Left lung (tissue), 4 donors: ENCODE measurements at regions not wholly inside any gene's neighbourhood (a gene's known extent, or its start where the extent isn't known, plus 50 kb on each side); places are given as distances from the start of the nearest gene placed in this dataset.
"Not testable (repeated sequence)": the region's sequence is repeated elsewhere in the genome, so short reads cannot be mapped to it uniquely, and the experiment has no call there.

Source experiments
- ATAC-seq: fragments of 200-7000 bp; cut with Tn5 transposase; one replicate; pipeline ENCODE4 v1.9.1; 2020; ENCODE audit warnings: moderate library complexity
- DNase-seq, 4 donors: peaks; one replicate each; pipeline ENCODE4 v3.0.0-alpha.2; 2013 to 2020
- H3K27ac ChIP-seq, 2 donors: fragments of 200-600 bp; sonication (generic) in 1 of 2; one replicate each; pipeline versions ENCODE4 v1.5.0 to v1.8.0; 2020 to 2021
- H3K27me3 ChIP-seq, 2 donors: fragments of 200-600 bp; sonication (generic) in 1 of 2; one replicate each; pipeline versions ENCODE4 v1.5.0 to v1.8.0; 2020 to 2021
- H3K36me3 ChIP-seq, 2 donors: fragments of 200-600 bp; sonication (generic) in 1 of 2; one replicate each; pipeline versions ENCODE4 v1.5.0 to v1.8.0; 2020 to 2021
- H3K4me1 ChIP-seq, 2 donors: fragments of 200-600 bp; one replicate each; pipeline ENCODE4 v1.8.0; 2021
- H3K4me3 ChIP-seq, 2 donors: fragments of 200-600 bp; sonication (generic) in 1 of 2; one replicate each; pipeline versions ENCODE4 v1.5.0 to v1.8.0; 2020 to 2021; ENCODE audit warnings: mild to moderate bottlenecking in 1 of 2
- H3K9me3 ChIP-seq, 2 donors: fragments of 200-600 bp; sonication (generic) in 1 of 2; one replicate each; pipeline versions ENCODE4 v1.5.0 to v1.8.0; 2020 to 2021
- CTCF ChIP-seq, 2 donors: fragments of 200-600 bp; sonication (generic) in 1 of 2; IDR thresholded peaks; one replicate each; pipeline versions ENCODE4 v1.5.0 to v1.8.0; 2021; ENCODE audit warnings: antibody characterized with exemption in 2 of 2
- intact Hi-C, 2 donors: fragments of 100-400 bp; cut with DNase I; formaldehyde crosslinking; loops; one replicate each; pipeline versions ENCODE4 v1.11.2 to v1.14.2; 2022
- donor health status: DM: no; HTN: yes; CAD: no.
- donor health status: DM: no; HTN: no; CAD: no.

DNA sequence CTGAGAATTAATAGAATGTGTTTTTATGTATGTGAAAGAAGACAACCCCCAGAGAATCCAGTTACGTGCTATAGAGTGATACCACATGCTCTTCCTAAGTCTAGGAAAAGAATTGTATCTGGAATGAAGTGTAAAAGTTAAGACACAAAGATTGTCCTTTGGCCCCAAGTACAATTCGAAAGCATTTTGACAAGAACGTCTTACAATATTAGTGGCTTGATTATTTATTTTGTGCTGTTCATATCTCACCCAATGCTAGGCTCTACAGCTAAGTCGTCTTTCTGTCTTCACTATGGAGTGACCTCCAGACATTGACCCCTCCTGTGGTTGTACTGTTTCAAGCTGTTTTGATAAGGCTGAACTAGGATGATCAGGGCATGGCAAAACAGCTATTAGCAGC, 345.7 kb upstream of the C2CD4B start:
- Histone ChIP-seq H3K36me3 (no peaks in the 10 kb centered on the region), H3K27me3 (no peaks in the 10 kb centered on the region), H3K4me3 (no peak overlapping the region), H3K9me3 (no peaks in the 10 kb centered on the region), H3K4me1 (peaks cover 10 to 11% of the 10 kb centered on the region in 2 donors), H3K27ac (no peak overlapping the region)
- ATAC-seq, result no peak
- intact Hi-C loops, result no loop called here
- TF ChIP-seq CTCF (IDR thresholded peaks at IDR 0.05), result no peak
- DNase-seq, result peak in 2 of 4 donors; percentile 43 to 58

DNA sequence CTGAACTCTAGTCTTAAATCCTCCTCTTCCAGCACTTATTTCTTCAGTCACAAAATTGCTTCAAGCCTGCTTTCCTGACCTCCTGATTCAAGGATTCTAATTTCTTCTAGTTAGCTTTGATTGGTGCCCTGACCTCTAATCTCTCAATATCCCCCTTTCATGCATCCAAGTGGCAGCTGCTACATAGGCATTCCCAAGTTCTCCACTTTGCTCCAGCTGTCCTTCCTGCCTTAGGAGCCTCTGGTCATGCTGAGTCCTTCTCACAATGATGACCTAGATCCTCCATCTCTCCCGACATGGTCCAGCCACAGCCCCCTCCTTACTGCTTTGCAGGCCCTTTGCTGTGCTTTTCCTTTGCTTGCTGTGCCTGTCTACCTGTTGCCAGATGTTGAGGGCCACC, 347.8 kb upstream of the C2CD4B start:
- no peak for TF ChIP-seq CTCF (IDR thresholded peaks at IDR 0.05)
- Histone ChIP-seq H3K9me3 (no peaks in the 10 kb centered on the region), H3K36me3 (no peaks in the 10 kb centered on the region), H3K4me3 (no peak overlapping the region), H3K27me3 (no peaks in the 10 kb centered on the region), H3K4me1 (no peaks in the 10 kb centered on the region), H3K27ac (no peak overlapping the region)
- intact Hi-C loops, result no loop called here
- DNase-seq (no peak), ATAC-seq (no peak)

- H3K27me3 ChIP-seq, result no peaks in the 10 kb centered on the region
- ATAC-seq (no peak), DNase-seq (no peak)
- H3K27ac ChIP-seq, result no peak overlapping the region
- no peaks in the 10 kb centered on the region for H3K4me1 ChIP-seq
- H3K4me3 ChIP-seq, result no peak overlapping the region
- no peaks in the 10 kb centered on the region for H3K36me3 ChIP-seq
- intact Hi-C loops, result no loop called here
- no peak for TF ChIP-seq CTCF (IDR thresholded peaks at IDR 0.05)
- no peaks in the 10 kb centered on the region for H3K9me3 ChIP-seq
Observed at GRCh38 chr15:62513893-62514292, 348.8 kb upstream of the C2CD4B start.

DNA sequence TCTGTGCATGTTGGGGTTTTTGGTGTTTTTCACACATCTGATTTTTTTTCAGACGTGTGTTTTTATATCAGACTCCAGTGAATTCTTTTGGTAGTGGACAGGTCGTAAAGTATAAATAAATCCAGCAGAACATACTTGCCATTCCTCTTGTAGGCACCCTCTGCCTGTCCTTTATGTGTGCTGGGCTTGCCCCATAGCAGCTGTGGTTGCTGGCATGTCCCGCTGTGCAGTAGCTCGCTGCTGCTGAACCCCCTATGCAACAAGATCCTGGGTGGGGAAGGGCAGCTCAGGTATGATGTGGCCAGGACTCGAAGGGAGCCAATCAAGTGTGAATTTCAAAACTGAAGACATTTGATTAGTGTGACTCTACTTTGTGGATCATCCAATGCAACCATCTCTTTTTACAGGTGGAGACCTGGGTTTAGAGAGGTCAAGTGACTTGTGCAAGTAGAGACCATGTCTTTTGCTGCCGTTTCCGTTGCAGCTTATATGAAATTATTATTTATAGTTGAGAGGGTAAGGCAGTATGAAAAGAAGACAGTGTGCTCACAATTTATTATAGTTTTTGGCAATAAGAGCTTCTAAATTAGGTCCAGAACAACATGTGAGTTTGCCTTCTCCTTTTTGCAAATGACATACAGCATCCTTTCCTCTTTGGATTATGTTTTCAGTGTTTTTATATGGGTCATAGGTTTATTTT, 350.8 kb upstream of the C2CD4B start:
- no peaks in the 10 kb centered on the region for H3K9me3 ChIP-seq
- TF ChIP-seq CTCF (IDR thresholded peaks at IDR 0.05), result no peak
- DNase-seq (no peak), ATAC-seq (no peak)
- no peaks in the 10 kb centered on the region for H3K27me3 ChIP-seq
- H3K36me3 ChIP-seq, result no peaks in the 10 kb centered on the region
- no peak overlapping the region for H3K27ac ChIP-seq
- H3K4me3 ChIP-seq, result no peak overlapping the region
- intact Hi-C loops, result no loop called here
- no peaks in the 10 kb centered on the region for H3K4me1 ChIP-seq

- intact Hi-C loops, result no loop called here
- no peaks in the 10 kb centered on the region for H3K27me3 ChIP-seq
- H3K4me3 ChIP-seq, result no peak overlapping the region
- no peaks in the 10 kb centered on the region for H3K4me1 ChIP-seq
- no peak for DNase-seq
- H3K9me3 ChIP-seq, result no peaks in the 10 kb centered on the region
- no peak for TF ChIP-seq CTCF (IDR thresholded peaks at IDR 0.05)
- no peak overlapping the region for H3K27ac ChIP-seq
- H3K36me3 ChIP-seq, result no peaks in the 10 kb centered on the region
- ATAC-seq, result no peak
Observed at GRCh38 chr15:62517541-62517940, 352.5 kb upstream of the C2CD4B start.

GRCh38 chr15:62518666-62519065, 353.6 kb upstream of the C2CD4B start:
- H3K27me3 ChIP-seq, DNase-seq, H3K4me3 ChIP-seq, H3K4me1 ChIP-seq, ATAC-seq, H3K9me3 ChIP-seq, intact Hi-C loops, H3K27ac ChIP-seq, H3K36me3 ChIP-seq: not testable (repeated sequence)
